Right atrium auricular region (tissue), 2 donors: ENCODE measurements at regions not wholly inside any gene's neighbourhood (a gene's known extent, or its start where the extent isn't known, plus 50 kb on each side); places are given as distances from the start of the nearest gene placed in this dataset.
"Not testable (repeated sequence)": the region's sequence is repeated elsewhere in the genome, so short reads cannot be mapped to it uniquely, and the experiment has no call there.

Experiments
- DNase-seq: peaks from one replicate; pipeline ENCODE4 v3.0.0-alpha.2; 2019; ENCODE audit warnings: low spot score
- H3K27ac ChIP-seq, 2 donors: fragments of 200-600 bp; sonication (generic); 1 replicate in 1 of 2; 2 replicates in 1 of 2; pipeline ENCODE4 v1.5.1; 2016 to 2019
- H3K27me3 ChIP-seq, 2 donors: fragments of 200-600 bp; sonication (generic); one replicate each; pipeline versions ENCODE4 v1.5.1 to v1.6.0; 2017 to 2019
- H3K36me3 ChIP-seq: fragments of 200-600 bp; sonication (generic); one replicate; pipeline ENCODE4 v1.5.1; 2016
- H3K4me1 ChIP-seq, 2 donors: fragments of 200-600 bp; sonication (generic); one replicate each; pipeline versions ENCODE4 v1.5.1 to v1.6.0; 2017 to 2019
- H3K4me3 ChIP-seq, 2 donors: fragments of 200-600 bp; sonication (generic); 1 replicate in 1 of 2; 2 replicates in 1 of 2; pipeline ENCODE4 v1.5.1; 2017 to 2019; ENCODE audit warnings: mild to moderate bottlenecking in 1 of 2, moderate library complexity in 1 of 2
- H3K9me3 ChIP-seq, 2 donors: fragments of 200-600 bp; sonication (generic); one replicate each; pipeline ENCODE4 v1.5.1; 2019
- TF ChIP-seq, protein P1 (sequence below), 2 donors: fragments of 200-600 bp; sonication (generic); IDR thresholded peaks; one replicate each; pipeline ENCODE4 v1.5.1; 2019; ENCODE audit warnings: antibody characterized with exemption in 2 of 2

GRCh38 chr1:148391323-148391722, 91.8 kb downstream of the PPIAL4G start:
- not testable (repeated sequence) for H3K4me3 ChIP-seq, H3K36me3 ChIP-seq, H3K27me3 ChIP-seq, DNase-seq, H3K4me1 ChIP-seq, H3K9me3 ChIP-seq, H3K27ac ChIP-seq

DNA sequence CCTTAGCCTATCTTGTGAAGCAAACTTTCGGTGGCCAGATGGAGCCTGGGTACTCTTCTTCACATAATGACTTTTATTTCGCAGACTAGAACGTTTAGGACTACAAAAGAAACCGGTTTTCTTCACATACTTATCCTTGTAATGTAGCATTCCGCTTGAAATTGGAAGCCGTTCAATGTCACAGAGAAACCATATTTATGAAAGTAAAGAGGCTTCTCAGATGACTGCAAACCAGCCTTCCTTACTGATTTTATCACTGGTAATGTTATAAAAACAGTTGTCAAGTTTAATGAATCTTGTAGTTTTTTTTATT, 94.1 kb downstream of the PPIAL4G start:
- Histone ChIP-seq H3K4me3 (peak overlapping the region; percentile 44 to 58), H3K4me1 (no peaks in the 10 kb centered on the region), H3K27ac (peak overlapping the region; percentile 72 to 80), H3K27me3 (no peaks in the 10 kb centered on the region), H3K36me3 (no peaks in the 10 kb centered on the region), H3K9me3 (no peaks in the 10 kb centered on the region)
- TF ChIP-seq, protein P1, sequence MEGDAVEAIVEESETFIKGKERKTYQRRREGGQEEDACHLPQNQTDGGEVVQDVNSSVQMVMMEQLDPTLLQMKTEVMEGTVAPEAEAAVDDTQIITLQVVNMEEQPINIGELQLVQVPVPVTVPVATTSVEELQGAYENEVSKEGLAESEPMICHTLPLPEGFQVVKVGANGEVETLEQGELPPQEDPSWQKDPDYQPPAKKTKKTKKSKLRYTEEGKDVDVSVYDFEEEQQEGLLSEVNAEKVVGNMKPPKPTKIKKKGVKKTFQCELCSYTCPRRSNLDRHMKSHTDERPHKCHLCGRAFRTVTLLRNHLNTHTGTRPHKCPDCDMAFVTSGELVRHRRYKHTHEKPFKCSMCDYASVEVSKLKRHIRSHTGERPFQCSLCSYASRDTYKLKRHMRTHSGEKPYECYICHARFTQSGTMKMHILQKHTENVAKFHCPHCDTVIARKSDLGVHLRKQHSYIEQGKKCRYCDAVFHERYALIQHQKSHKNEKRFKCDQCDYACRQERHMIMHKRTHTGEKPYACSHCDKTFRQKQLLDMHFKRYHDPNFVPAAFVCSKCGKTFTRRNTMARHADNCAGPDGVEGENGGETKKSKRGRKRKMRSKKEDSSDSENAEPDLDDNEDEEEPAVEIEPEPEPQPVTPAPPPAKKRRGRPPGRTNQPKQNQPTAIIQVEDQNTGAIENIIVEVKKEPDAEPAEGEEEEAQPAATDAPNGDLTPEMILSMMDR (IDR thresholded peaks at IDR 0.05): no peak
- no peak for DNase-seq

GRCh38 chr1:148388260-148389026, 94.7 kb downstream of the PPIAL4G start:
- TF ChIP-seq, protein P1 (IDR thresholded peaks at IDR 0.05): no peak
- peak overlapping the region; percentile 44 to 58 for H3K4me3 ChIP-seq

GRCh38 chr1:148387949-148388259, 95.2 kb downstream of the PPIAL4G start:
- not testable (repeated sequence) for H3K9me3 ChIP-seq, H3K27me3 ChIP-seq, H3K4me1 ChIP-seq, H3K36me3 ChIP-seq, DNase-seq
- Histone ChIP-seq H3K4me3 (peak overlapping the region in 1 of 2 donors; percentile 58), H3K27ac (peak overlapping the region in 1 of 2 donors; percentile 72)

More at GRCh38 chr1:148388260-148389026, 94.7 kb downstream of the PPIAL4G start:
- Histone ChIP-seq H3K27ac (peak overlapping the region; percentile 72 to 80), H3K4me1 (no peaks in the 10 kb centered on the region), H3K36me3 (no peaks in the 10 kb centered on the region), H3K27me3 (no peaks in the 10 kb centered on the region), H3K9me3 (no peaks in the 10 kb centered on the region)
- DNase-seq: peak; percentile 95

GRCh38 chr1:148387122-148387948, 95.8 kb downstream of the PPIAL4G start:
- not testable (repeated sequence) for H3K36me3 ChIP-seq, H3K4me1 ChIP-seq, H3K4me3 ChIP-seq, H3K27ac ChIP-seq, H3K9me3 ChIP-seq, H3K27me3 ChIP-seq, DNase-seq

- no peak overlapping the region for H3K4me3 ChIP-seq
- H3K9me3 ChIP-seq: no peaks in the 10 kb centered on the region
- no peak for DNase-seq
- TF ChIP-seq, protein P1 (IDR thresholded peaks at IDR 0.05): no peak
- no peak overlapping the region for H3K27ac ChIP-seq
- H3K36me3 ChIP-seq: no peaks in the 10 kb centered on the region
- no peaks in the 10 kb centered on the region for H3K4me1 ChIP-seq
- H3K27me3 ChIP-seq: no peaks in the 10 kb centered on the region
These were observed 96.5 kb downstream of the PPIAL4G start for GRCh38 chr1:148386617-148387016.

DNA sequence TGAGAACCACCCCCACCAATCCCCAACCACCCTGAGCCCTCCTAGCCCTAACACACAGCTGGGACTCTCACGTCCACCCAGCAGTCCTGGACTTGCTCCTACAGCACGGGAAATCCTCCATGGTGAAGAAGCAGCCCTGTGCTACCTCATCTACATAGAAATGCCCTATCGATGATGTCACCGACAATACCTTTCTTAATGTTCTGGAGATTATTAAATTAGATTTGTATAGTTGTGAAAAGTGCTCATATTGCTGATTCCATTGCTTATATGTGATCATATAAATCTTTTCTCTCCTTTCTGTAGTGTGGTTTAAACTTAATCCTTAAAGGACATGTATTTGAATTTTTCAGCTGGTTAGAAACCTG, 97.1 kb downstream of the PPIAL4G start:
- not testable (repeated sequence) for H3K36me3 ChIP-seq, H3K4me1 ChIP-seq, H3K4me3 ChIP-seq, H3K27ac ChIP-seq, H3K27me3 ChIP-seq, DNase-seq, H3K9me3 ChIP-seq
